Left colon (tissue), 2 donors: ENCODE measurements at regions not wholly inside any gene's neighbourhood (a gene's known extent, or its start where the extent isn't known, plus 50 kb on each side); places are given as distances from the start of the nearest gene placed in this dataset.

Experiments
- ATAC-seq: fragments of 200-7000 bp; cut with Tn5 transposase; one replicate; pipeline ENCODE4 v1.9.1; 2020; ENCODE audit warnings: mild to moderate bottlenecking, moderate library complexity
- DNase-seq, 2 donors: peaks; one replicate each; pipeline ENCODE4 v3.0.0-alpha.2; 2020
- intact Hi-C, 2 donors: fragments of 100-400 bp; cut with DNase I in 1 of 2; cut with micrococcal nuclease in 1 of 2; formaldehyde crosslinking; loops; one replicate each; pipeline versions ENCODE4 v1.11.2 to v1.14.0; 2022; cut with DNase I, micrococcal nuclease
- microRNA-seq, 2 donors: library from miRNA; unstranded; fragments of <30 nt; microRNA quantifications; one replicate each; pipeline versions ENCODE4 v1.1.0 to v1.2.0, GENCODE V29; 2020
- donor health status: DM: no; HTN: no; CAD: no.
- donor health status: DM: yes; HTN: yes; CAD: no.

- ATAC-seq, result no peak
- intact Hi-C loops, result no loop called here
Measured at GRCh38 chr4:65791812-65792308, 121.6 kb upstream of the EPHA5 start.

DNA sequence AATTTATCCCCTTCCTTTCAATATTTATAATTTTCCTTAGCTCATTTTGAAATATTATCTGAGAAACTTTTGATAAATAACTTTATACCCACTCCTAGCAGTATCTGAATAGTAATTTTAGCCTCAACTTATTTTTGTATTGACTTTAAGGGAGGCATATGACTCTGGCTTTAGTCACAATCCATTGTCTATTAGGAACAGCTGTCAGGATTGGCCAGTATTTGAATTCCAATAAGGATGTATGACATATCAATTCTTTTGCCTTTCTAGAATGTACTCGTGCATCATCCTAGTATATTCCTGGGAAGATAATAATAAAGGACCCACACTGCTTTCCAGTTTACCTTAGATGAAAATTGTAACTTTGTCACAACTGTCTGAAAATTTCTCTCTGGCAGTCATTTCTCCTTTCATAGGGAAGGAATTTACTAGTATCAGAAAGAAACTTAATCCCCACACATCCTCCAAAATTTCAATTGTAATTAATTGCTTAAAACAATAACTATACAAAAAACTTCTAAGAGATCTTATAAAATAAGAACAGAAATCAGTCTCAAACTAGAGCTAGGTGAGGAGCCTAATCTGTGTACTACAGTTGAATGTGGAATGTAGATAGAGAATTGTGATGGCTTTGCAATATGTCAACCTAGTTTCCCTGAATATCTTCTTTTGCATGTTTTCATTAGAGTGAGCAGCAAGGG, 121.0 kb upstream of the EPHA5 start:
- intact Hi-C loops, result no loop called here
- DNase-seq (no peak), ATAC-seq (no peak)

More at GRCh38 chr4:65791812-65792308, 121.6 kb upstream of the EPHA5 start:
- DNase-seq, result no peak

DNA sequence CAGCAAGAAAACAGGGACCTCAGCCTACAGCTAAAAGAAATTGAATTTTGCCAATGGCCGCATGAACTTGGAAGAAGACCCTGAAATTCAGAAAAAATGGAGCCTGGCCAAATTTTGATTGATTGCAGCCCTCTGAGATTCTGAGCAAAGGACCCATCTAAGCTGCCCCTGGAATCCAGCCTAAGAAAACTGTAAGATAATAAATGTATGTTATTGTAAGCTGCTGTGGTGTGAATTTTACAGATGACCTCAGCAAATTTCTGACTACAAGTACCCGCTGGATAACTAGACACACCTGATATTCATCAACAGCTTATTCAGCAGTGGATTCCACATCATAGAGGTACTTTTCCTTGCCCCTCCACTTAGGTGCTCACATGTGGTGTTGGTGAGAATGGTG, 119.5 kb upstream of the EPHA5 start:
- DNase-seq, result no peak
- intact Hi-C loops, result no loop called here
- ATAC-seq, result no peak

DNA sequence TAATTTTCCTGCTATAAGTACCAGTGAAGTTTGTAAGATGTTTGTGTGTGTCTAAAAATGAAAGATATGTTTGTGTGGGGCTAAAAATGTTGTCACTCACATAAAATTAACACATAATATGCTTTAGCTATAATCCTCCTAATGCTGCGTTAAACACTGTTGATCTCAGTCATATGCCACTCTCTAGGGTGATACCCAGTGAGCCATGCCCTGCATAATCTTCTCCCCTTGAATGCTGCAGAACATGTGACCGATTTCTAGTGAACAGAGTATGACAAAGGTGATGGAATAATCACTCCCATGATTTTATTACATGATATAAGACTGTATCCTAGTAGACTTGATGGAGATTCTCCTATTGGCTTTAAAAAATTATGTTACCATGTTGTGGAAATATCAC, 119.1 kb upstream of the EPHA5 start:
- DNase-seq (no peak), ATAC-seq (no peak)
- intact Hi-C loops, result no loop called here

GRCh38 chr4:65777270-65777669, 107.0 kb upstream of the EPHA5 start:
- ATAC-seq (no peak), DNase-seq (no peak)
- intact Hi-C loops, result no loop called here

DNA sequence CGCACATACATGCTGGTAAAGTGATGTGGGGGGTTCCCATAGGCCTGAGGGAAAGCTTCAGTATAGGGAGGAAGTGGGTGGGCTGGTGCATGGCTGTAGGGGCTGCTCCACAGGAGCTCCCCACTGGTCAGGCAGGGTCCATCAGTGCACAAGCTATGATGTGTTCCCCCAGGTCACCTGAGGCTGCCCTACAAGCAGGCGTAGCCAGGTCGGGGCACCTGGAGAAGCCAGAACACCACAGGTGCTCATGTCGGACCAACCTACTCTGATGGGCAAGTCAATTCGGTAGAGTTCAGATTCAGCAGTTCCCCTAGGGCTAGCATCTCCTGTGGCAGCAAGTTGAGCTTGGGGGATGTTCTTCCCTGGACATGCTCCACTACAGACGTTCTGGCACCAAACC, 103.3 kb upstream of the EPHA5 start:
- intact Hi-C loops, result no loop called here
- DNase-seq (no peak), ATAC-seq (no peak)

GRCh38 chr4:65747386-65747785, 77.1 kb upstream of the EPHA5 start:
- intact Hi-C loops, result no loop called here
- DNase-seq (no peak), ATAC-seq (no peak)

GRCh38 chr4:65738134-65738533, 67.8 kb upstream of the EPHA5 start:
- intact Hi-C loops, result no loop called here
- DNase-seq (no peak), ATAC-seq (no peak)

- ATAC-seq (no peak), DNase-seq (no peak)
- intact Hi-C loops, result no loop called here
Measured at GRCh38 chr4:65737672-65738071, 67.4 kb upstream of the EPHA5 start.

DNA sequence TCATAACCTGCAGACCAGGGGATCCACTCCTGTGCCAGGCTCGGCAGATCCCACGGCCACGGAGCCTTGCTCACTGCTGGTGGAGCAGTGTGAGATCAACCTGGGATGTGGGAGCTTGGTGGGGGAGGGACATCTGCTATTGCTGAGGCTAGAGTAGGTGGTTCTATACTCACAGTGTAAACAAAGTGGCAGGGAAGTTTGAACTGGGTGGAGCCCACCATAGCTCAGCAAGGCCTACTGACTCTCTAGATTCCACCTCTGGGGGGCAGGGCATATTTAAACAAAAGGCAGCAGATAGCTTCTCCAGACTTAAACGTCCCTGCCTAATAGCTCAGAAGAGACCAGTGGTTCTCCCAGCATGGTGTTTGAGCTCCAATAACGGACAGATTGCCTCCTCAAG, 54.7 kb upstream of the EPHA5 start:
- intact Hi-C loops, result no loop called here
- no peak for ATAC-seq
- no peak for DNase-seq

Small RNA genes in the stretch of these regions (microRNA-seq; reads per million reads assigned to microRNA genes)
- gene MIR1269A, result 2.1 to 5.4 reads per million in 2 donors
